ENCODE measurements at regions not wholly inside any gene's neighbourhood (a gene's known extent, or its start where the extent isn't known, plus 50 kb on each side); places are given as distances from the start of the nearest gene placed in this dataset.
"Not testable (repeated sequence)": the region's sequence is repeated elsewhere in the genome, so short reads cannot be mapped to it uniquely, and the experiment has no call there.

DNA sequence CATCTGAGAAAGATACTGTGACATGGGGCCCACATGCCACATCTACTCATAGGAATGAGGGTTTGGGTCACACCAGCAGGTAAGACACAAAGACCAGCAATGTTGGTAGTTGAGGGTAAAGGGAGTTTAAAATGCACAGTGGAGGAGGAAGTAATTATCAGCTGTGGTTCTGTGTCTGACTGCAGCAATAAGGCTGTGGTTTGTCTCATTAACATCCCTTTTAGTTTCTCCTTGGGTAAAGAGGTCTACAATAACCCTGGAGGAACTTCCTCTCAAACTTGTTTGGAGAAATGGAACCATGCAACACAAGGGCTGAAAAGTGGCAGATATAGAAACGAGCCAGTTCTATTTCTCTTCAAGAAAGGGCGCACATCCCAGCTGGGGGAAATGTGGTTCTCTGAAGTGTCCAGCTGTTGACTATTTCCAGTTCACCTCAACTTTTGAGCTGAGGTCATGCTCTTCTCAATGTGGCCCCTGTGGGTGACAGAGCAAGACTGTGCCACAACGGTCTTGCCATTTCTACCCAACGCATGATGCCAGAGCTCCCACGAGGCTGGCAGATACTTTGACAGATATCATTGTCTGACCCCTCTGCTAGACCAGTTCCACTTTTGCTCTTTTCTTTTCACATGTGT, 234.3 kb downstream of the SQOR start:
- no peak for DNase-seq

GRCh38 chr15:45871121-45871855, 236.5 kb downstream of the SQOR start:
- no peak for DNase-seq

DNA sequence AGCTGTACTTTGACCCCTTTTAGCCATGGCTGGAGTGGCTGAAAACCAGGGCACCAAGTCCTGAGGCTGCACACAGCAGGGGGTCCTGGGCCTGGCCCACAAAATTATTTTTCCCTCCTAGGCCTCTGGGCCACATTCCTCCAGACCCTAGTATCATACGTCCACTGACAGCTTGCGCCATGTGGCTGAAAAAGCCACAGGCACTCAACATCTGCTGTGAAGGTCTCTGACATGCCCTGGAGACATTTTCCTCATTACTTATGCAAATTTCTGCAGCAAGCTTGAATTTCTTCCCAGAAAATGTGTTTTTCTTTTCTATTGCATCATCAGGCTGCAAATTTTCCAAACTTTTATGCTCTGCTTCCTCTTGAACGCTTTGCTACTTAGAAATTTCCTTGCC, 239.0 kb downstream of the SQOR start:
- DNase-seq = no peak

GRCh38 chr15:45874566-45874965, 239.7 kb downstream of the SQOR start:
- DNase-seq = not testable (repeated sequence)

GRCh38 chr15:45884289-45884688, 249.5 kb downstream of the SQOR start:
- no peak for DNase-seq

- no peak for DNase-seq
These were observed 250.1 kb downstream of the SQOR start for GRCh38 chr15:45884755-45885445.

GRCh38 chr15:45885801-45886200, 251.0 kb downstream of the SQOR start:
- no peak for DNase-seq

GRCh38 chr15:45891766-45892165, 256.9 kb downstream of the SQOR start:
- DNase-seq = no peak

- no peak for DNase-seq
These were observed 257.4 kb downstream of the SQOR start for GRCh38 chr15:45892182-45892581.

- no peak for DNase-seq
These were observed 268.5 kb downstream of the SQOR start for GRCh38 chr15:45903283-45903682.

DNA sequence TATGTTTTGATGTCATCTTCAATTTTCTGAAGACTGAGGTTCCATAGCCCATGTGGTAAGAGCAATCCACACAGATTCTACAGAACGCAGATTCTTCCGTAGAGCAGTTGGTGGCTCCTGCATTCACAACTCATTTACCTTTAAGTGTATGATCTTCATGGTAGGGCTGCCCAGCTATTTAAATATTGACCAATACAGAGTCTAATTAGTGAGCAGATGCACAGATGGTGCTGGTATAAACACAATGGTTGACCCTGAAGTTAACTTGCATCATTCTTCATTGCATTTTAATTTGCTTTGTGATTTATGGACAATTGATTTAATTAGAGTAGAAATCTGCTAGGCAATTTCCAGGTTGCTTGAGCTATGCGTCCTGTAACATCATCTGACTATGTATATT, 269.2 kb downstream of the SQOR start:
- no peak for DNase-seq

DNA sequence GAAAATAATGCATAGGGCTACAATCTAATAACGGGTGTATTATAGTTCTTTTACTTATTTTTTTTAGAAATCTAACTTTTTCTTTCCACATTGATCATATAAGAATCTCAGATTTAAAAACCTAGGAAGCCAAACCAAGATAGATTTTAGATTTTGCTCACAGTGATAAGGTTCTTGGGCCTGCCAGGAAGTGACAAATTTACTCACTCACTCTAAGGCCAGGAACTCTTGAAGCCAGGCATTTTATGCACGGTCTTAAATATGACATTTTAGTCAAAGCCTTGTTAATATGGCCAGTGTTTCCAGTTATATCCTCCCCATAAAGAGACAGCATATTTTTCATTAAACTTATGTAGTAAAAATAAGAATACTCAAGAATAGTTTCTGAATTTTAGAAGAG, 271.4 kb downstream of the SQOR start:
- DNase-seq = no peak

DNA sequence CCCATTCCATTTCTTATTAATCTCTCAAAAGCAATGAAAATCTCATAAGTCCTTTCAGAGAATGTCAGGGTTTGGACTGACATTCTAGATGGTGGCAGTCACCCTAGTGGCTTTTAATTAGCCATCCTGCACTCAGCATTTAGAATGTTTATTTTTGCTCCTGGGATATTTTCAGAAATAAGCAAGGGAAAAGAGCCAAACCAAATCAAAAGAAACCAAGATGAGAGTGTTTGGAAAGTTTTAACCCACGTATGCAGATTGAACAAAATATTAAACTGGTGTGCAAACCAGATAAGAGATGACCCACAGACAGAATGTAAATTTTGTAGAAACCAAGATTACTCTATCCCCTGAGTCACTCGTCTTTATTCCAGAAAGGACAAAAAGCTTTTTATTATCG, 275.8 kb downstream of the SQOR start:
- DNase-seq = no peak

DNA sequence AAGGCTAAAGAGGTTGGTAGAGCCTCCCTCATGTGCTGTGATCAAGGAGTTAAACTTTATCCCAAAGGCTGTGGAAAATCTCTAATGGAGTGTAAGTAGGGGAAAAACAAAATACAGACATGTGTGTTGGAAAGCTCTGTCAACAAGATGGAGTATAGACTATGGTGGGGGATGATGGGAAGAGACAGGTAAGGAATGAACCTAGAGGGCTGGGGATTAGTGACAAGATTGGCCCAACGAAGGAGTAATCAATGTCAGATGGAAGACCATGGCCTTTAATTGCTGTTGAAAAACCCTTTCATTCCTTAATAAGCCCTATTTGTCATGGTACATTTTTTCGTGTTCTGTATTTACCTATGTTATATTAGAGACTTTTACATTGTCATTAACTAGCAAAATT, 278.6 kb downstream of the SQOR start:
- DNase-seq = no peak

- DNase-seq = no peak
These were observed 279.6 kb downstream of the SQOR start for GRCh38 chr15:45914425-45914824.

- DNase-seq = no peak
These were observed 284.0 kb downstream of the SQOR start for GRCh38 chr15:45918839-45919238.

DNA sequence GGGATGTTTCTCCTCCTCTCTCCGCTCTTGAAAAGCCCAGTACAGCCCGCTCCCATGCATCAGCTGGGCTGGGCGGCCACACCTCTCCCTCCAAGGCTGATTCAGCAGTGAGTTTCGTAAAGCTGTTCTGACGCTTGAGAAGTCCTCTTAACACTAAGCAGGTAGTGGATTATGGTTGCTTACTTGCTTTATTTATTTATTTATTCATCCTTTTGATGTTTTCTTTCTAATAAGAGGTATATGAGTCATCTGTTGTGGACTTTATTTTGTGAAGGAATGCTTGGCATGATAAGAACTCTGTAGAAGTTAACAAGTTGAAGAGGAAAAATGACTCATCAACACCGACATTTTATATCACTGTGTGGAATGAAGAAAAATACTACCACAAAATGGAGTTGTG, 285.0 kb downstream of the SQOR start:
- DNase-seq = no peak

GRCh38 chr15:45921376-45921775, 286.5 kb downstream of the SQOR start:
- no peak for DNase-seq

GRCh38 chr15:45921978-45922377, 287.1 kb downstream of the SQOR start:
- no peak for DNase-seq

DNA sequence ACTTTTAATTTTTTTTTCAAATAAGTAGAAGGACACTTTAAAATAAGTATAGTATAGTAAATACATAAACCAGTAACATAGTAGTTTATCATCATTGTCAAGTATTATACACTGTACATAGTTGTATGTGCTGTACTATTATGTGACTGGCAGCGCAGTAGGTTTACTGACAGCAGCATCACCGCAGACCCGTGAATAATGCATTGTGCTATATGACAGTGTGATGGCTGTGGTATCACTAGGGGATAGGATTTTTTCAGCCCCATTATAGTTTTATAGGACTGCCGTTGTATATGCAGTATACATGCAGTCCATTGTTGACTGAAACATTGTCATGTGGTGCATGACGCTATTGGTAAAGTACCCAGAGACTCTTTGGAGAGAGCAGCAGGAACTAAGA, 306.5 kb downstream of the SQOR start:
- no peak for DNase-seq

DNA sequence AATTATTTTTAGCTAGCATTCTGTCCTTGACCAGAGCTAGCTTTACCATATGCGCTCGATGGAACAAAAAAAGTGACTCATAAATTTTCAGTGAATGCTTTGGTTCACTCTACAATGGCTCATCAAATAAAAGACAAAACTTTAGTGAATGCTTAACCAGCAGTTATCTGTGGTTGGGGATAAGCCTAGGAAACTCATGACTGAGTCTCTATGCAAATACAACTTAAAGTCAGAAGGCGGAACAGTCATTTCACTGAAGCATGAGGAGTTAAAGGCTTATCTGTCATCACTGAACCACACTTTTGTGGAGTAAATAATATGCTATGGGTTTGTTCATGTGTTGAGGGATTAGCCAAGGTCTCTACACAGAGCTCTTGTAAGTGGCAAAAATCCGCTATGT, 308.4 kb downstream of the SQOR start:
- DNase-seq = no peak

GRCh38 chr15:45946111-45946510, 311.3 kb downstream of the SQOR start:
- no peak for DNase-seq

DNA sequence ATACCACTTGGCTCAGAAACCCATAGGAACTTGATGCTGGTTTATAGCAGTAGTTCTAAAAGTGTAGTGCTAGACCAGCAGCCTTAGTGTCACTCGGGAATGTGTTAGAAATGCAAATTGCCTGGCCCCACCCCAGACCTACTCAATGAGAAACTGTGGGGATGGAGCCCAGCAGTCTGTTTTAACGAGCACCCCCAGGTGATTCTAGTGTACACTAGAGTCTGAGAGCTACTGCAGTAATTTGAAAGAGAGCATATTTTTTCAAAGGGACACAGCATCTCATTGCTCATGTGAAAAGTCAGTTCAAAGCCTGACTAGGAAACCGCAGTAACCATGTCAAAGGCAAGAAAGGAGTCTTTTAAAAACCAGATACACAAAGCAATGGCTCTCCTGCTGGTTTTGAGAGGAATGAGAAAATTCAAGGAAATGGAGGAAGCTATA, 313.4 kb downstream of the SQOR start:
- no peak for DNase-seq

- DNase-seq = no peak
These were observed 324.1 kb downstream of the SQOR start for GRCh38 chr15:45958924-45959323.

Data from CD4-positive, alpha-beta T cell treated with Interferon gamma for 1 hour (primary cell).